ENCODE measurements at regions not wholly inside any gene's neighbourhood (a gene's known extent, or its start where the extent isn't known, plus 50 kb on each side); places are given as distances from the start of the nearest gene placed in this dataset.
"Not testable (repeated sequence)": the region's sequence is repeated elsewhere in the genome, so short reads cannot be mapped to it uniquely, and the experiment has no call there.

- H3K4me3 ChIP-seq (ENCODE audit: low read length): no peak overlapping the region
- TF ChIP-seq CTCF (IDR thresholded peaks at IDR 0.05; ENCODE audit: insufficient read depth, low read depth, low read length, missing control alignments): no peak
- peak; percentile 73 for DNase-seq (ENCODE audit: low read depth)
Measured at GRCh38 chr1:29798699-29799566, 562.6 kb downstream of the PTPRU start.

GRCh38 chr1:29797125-29797524 is 560.8 kb downstream of the PTPRU start:
- DNase-seq (ENCODE audit: low read depth); H3K4me3 ChIP-seq (ENCODE audit: low read length): not testable (repeated sequence)

GRCh38 chr1:29795965-29796364 is 559.6 kb downstream of the PTPRU start:
- not testable (repeated sequence) for DNase-seq (ENCODE audit: low read depth); H3K4me3 ChIP-seq (ENCODE audit: low read length)

GRCh38 chr1:29793653-29794348 is 557.5 kb downstream of the PTPRU start:
- no peak overlapping the region for H3K4me3 ChIP-seq (ENCODE audit: low read length)
- no peak for TF ChIP-seq CTCF (IDR thresholded peaks at IDR 0.05; ENCODE audit: insufficient read depth, low read depth, low read length, missing control alignments)
- DNase-seq (ENCODE audit: low read depth): no peak

GRCh38 chr1:29793101-29793546 is 556.8 kb downstream of the PTPRU start:
- TF ChIP-seq CTCF (IDR thresholded peaks at IDR 0.05; ENCODE audit: insufficient read depth, low read depth, low read length, missing control alignments): peak; percentile 92
- no peak overlapping the region for H3K4me3 ChIP-seq (ENCODE audit: low read length)
- peak; percentile 73 for DNase-seq (ENCODE audit: low read depth)

GRCh38 chr1:29789910-29790247 is 553.6 kb downstream of the PTPRU start:
- no peak for DNase-seq (ENCODE audit: low read depth)
- no peak for TF ChIP-seq CTCF (IDR thresholded peaks at IDR 0.05; ENCODE audit: insufficient read depth, low read depth, low read length, missing control alignments)
- no peak overlapping the region for H3K4me3 ChIP-seq (ENCODE audit: low read length)

GRCh38 chr1:29789221-29789909 is 553.0 kb downstream of the PTPRU start:
- H3K4me3 ChIP-seq (ENCODE audit: low read length): no peak overlapping the region
- DNase-seq (ENCODE audit: low read depth): peak; percentile 55
- TF ChIP-seq CTCF (IDR thresholded peaks at IDR 0.05; ENCODE audit: insufficient read depth, low read depth, low read length, missing control alignments): no peak

All from epithelial cell of esophagus (primary cell).